ENCODE measurements at regions not wholly inside any gene's neighbourhood (a gene's known extent, or its start where the extent isn't known, plus 50 kb on each side); places are given as distances from the start of the nearest gene placed in this dataset.

GRCh38 chr19:30144802-30145201 is 202.8 kb downstream of the URI1 start:
- CTCF ChIA-PET, result no interaction called here
- H3K9me2 ChIP-seq (ENCODE audit: insufficient read depth), result no peaks in the 10 kb centered on the region
- H3K9me3 ChIP-seq (ENCODE audit: control insufficient read depth in 1 of 2, insufficient read depth in 1 of 2, low read depth in 1 of 2, low read length in 2 of 2), result no peaks in the 10 kb centered on the region
- no peaks in the 10 kb centered on the region for H3K36me3 ChIP-seq (ENCODE audit: control insufficient read depth in 1 of 2, insufficient read depth in 2 of 2, low read length in 2 of 2)
- intact Hi-C loops (cut with micrococcal nuclease), result no loop called here
- RAD21 ChIA-PET (ENCODE audit: low non-redundant PET in 1 of 2, low total read pairs in 2 of 2, uncharacterized antibody in 2 of 2, unreplicated experiment in 2 of 2), result no interaction called here
- H3K27ac ChIP-seq (ENCODE audit: low read depth, low read length), result no peak overlapping the region
- no peak overlapping the region for H3K4me2 ChIP-seq (ENCODE audit: low read length)
- POLR2A ChIA-PET, result no interaction called here
- TF ChIP-seq, protein P1, sequence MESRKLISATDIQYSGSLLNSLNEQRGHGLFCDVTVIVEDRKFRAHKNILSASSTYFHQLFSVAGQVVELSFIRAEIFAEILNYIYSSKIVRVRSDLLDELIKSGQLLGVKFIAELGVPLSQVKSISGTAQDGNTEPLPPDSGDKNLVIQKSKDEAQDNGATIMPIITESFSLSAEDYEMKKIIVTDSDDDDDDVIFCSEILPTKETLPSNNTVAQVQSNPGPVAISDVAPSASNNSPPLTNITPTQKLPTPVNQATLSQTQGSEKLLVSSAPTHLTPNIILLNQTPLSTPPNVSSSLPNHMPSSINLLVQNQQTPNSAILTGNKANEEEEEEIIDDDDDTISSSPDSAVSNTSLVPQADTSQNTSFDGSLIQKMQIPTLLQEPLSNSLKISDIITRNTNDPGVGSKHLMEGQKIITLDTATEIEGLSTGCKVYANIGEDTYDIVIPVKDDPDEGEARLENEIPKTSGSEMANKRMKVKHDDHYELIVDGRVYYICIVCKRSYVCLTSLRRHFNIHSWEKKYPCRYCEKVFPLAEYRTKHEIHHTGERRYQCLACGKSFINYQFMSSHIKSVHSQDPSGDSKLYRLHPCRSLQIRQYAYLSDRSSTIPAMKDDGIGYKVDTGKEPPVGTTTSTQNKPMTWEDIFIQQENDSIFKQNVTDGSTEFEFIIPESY (IDR thresholded peaks at IDR 0.05; ENCODE audit: extremely low read depth, insufficient replicate concordance, low read length), result no peak
- TF ChIP-seq ZNF274 (IDR thresholded peaks at IDR 0.05; ENCODE audit: low read depth, low read length) (no peak), TCF7L2 (IDR thresholded peaks at IDR 0.05; ENCODE audit: borderline replicate concordance, extremely low read depth, insufficient read depth, insufficient read length) (no peak), EZH2phosphoT487 (IDR thresholded peaks at IDR 0.05; ENCODE audit: borderline replicate concordance) (no peak), SIN3A (IDR thresholded peaks at IDR 0.05; ENCODE audit: low read depth) (no peak), YY1 (IDR thresholded peaks at IDR 0.05; ENCODE audit: extremely low read depth, insufficient replicate concordance, low read depth, low read length) (no peak), EGR1 (IDR thresholded peaks at IDR 0.05; ENCODE audit: low read depth) (no peak), POLR2AphosphoS5 (IDR thresholded peaks at IDR 0.05; ENCODE audit: low read depth, low read length) (no peak), SRF (IDR thresholded peaks at IDR 0.05; ENCODE audit: low read depth) (no peak), RAD21 (IDR thresholded peaks at IDR 0.05; ENCODE audit: low read depth) (no peak), SP1 (IDR thresholded peaks at IDR 0.05; ENCODE audit: low read depth) (no peak), CEBPB (IDR thresholded peaks at IDR 0.05; ENCODE audit: low read depth) (no peak), ATF3 (IDR thresholded peaks at IDR 0.05) (no peak), ZFX (IDR thresholded peaks at IDR 0.05) (no peak), JUND (IDR thresholded peaks at IDR 0.05) (no peak), FOSL1 (IDR thresholded peaks at IDR 0.05; ENCODE audit: low read depth) (no peak), CBX3 (IDR thresholded peaks at IDR 0.05; ENCODE audit: low read depth) (no peak), MAX (IDR thresholded peaks at IDR 0.05) (no peak), ELF1 (IDR thresholded peaks at IDR 0.05; ENCODE audit: borderline replicate concordance, low read depth) (no peak)
- TF ChIP-seq, protein P2, sequence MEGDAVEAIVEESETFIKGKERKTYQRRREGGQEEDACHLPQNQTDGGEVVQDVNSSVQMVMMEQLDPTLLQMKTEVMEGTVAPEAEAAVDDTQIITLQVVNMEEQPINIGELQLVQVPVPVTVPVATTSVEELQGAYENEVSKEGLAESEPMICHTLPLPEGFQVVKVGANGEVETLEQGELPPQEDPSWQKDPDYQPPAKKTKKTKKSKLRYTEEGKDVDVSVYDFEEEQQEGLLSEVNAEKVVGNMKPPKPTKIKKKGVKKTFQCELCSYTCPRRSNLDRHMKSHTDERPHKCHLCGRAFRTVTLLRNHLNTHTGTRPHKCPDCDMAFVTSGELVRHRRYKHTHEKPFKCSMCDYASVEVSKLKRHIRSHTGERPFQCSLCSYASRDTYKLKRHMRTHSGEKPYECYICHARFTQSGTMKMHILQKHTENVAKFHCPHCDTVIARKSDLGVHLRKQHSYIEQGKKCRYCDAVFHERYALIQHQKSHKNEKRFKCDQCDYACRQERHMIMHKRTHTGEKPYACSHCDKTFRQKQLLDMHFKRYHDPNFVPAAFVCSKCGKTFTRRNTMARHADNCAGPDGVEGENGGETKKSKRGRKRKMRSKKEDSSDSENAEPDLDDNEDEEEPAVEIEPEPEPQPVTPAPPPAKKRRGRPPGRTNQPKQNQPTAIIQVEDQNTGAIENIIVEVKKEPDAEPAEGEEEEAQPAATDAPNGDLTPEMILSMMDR (IDR thresholded peaks at IDR 0.05 in 2 of 3, conservative IDR thresholded peaks at IDR 0.05 in 1 of 3; ENCODE audit: borderline replicate concordance in 1 of 3, insufficient read depth in 1 of 3, low read depth in 2 of 3, low read length in 2 of 3), result no peak
- H3K79me2 ChIP-seq (ENCODE audit: insufficient read depth, low read length), result no peaks in the 10 kb centered on the region
- H4K20me1 ChIP-seq (ENCODE audit: insufficient read depth), result no peaks in the 10 kb centered on the region
- peaks cover 4% of the 10 kb centered on the region for H3K27me3 ChIP-seq (ENCODE audit: insufficient read depth, low read length)
- BruUV-seq (replicated peaks), result no TSS peak
- no peak overlapping the region for H3K9ac ChIP-seq (ENCODE audit: low read length)
- H2AFZ ChIP-seq (ENCODE audit: low read depth, low read length, poor library complexity, severe bottlenecking), result no peak overlapping the region
- H3K4me1 ChIP-seq (ENCODE audit: control insufficient read depth in 1 of 2, insufficient read depth in 2 of 2, low read length in 2 of 2), result no peaks in the 10 kb centered on the region
- H3K4me3 ChIP-seq (replicated peaks in 1 of 2; ENCODE audit: low read depth in 1 of 2, low read length in 2 of 2), result no peak overlapping the region
- ATAC-seq (no peak), DNase-seq (ENCODE audit: low read depth, low spot score) (no peak)
